ELF-1 (cell line): ENCODE measurements at regions not wholly inside any gene's neighbourhood (a gene's known extent, or its start where the extent isn't known, plus 50 kb on each side); places are given as distances from the start of the nearest gene placed in this dataset.

Experiments used
- DNase-seq: peaks from one replicate; pipeline ENCODE4 v3.0.0-alpha.2; 2016; ENCODE audit warnings: low read depth, low spot score

DNA sequence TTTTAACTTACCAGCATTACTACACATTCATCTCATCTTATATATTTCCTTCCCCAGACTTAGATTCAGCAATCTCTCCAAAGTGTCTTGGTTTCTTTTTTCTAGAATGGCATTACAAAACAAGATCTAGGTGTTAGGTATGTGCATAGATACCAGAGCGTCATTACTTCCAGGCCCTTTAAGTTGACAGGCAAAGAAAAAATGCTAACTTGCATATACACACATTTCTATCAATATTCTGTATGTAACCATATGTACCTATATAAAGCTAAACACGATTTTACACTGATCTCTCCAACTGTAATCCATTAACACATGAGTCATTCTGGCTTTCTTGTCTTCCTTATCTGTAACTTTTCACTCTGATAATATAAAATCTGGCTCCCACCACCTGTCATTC, 503.8 kb upstream of the NRXN1 start:
- no peak for DNase-seq

- DNase-seq: no peak
Observed at GRCh38 chr2:51534166-51534565, 502.2 kb upstream of the NRXN1 start.

DNA sequence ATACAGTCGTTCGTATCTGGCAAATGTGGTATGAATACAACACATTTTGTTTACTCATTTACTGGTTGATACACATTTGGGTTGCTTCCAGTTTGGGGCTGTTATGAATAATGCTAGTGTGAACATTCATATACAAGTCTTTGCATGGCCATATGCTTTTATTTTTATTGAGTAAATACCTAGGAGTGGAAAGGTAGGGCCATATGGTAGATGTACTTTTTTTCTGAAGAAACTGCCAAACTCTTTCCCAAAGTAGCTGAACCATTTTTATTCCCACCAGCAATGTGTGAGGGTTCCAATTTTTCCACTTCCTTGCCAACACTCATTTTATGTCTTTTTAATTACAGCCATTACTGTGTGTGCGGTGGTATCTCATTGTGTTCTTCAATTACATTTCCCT, 496.2 kb upstream of the NRXN1 start:
- DNase-seq: no peak

- DNase-seq: no peak
Observed at GRCh38 chr2:51526766-51527165, 494.8 kb upstream of the NRXN1 start.

GRCh38 chr2:51516667-51517066, 484.7 kb upstream of the NRXN1 start:
- DNase-seq: no peak

DNA sequence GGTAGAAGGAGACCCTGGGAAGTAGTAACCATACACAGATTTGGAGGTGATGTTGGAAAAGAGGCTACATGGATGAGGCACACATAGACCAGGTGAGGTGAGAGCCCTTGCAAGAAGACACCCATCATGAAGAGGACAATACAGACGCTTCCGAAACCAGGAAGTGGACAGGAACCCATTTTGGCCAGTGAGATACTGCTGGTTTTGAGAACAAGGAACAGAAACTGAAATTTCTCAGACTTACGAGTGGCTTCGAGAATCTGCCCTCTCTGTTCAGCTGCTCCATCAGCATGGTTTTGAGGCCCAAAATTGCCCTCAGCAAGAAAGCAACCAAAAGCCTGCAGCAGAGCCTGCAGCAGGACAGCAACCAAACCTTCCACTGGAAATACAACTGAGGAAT, 479.1 kb upstream of the NRXN1 start:
- no peak for DNase-seq

- no peak for DNase-seq
Observed at GRCh38 chr2:51510303-51510702, 478.4 kb upstream of the NRXN1 start.

DNA sequence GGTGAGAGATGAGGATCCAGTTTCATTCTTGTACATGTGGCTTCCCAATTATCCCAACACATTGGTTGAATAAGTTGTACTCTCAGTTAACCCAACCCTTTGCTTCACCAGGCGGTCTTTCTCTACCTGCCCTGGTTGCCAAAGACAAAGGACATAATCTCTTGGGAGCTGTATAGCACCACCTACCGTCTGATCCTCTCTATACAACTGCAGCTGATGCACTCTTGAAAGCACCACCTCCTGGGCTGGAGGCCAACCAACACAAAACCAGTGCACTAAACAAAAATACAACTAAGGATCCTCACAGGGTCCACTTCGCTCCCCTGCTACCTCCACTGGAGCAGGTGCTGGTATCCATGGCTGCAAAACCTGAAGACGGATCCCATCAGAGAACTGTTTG, 473.6 kb upstream of the NRXN1 start:
- DNase-seq: peak; percentile 12

DNA sequence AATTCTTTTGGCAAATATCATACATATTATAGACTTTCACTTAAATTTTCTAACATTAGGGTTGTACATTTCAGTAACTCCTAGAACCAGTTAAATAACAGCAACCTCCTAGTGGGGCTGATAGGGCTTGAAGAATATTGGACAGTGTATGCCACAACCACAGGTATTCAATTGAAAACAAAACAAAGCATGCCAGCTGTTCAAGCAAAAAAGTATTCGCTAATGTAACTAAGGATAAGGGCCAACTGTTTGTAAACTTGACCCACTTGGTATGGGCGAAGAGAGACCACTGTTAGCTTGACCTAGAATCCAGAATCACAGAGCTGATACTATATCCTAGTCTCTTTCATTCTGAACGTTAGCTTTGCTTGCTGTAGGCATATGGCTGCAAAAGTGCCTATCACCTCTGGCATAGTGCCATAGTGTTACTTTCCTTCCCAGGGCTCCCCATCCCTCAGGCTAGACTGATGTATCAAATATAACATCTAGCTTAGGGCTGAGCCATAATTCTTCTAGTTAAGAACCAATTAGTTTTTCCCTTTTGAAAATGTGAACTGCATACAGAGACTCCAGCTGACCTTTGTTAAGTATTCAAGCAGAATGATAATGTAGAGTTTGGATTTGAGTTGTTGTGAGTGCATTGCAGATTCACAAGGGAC, 458.8 kb upstream of the NRXN1 start:
- DNase-seq: no peak

DNA sequence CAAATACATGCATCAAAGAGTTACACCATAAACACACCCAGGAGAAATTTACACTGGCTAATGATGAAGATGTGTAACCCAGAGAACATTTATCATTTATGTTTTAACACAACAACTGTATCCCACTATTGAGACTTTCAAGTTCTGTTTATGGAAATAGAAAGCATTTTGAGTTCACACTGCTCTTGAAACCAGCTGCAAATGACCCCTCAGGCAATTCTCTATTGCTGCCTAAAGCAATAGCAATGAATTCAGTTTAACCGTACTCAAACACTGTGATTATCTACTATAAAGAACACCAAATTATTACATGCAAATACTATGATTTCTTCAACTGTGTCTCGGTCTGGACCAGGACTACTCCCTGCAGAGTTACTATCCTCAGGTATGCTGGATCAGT, 452.7 kb upstream of the NRXN1 start:
- DNase-seq: no peak

GRCh38 chr2:51483720-51484119, 451.8 kb upstream of the NRXN1 start:
- no peak for DNase-seq

- DNase-seq: no peak
Observed at GRCh38 chr2:51472783-51473182, 440.9 kb upstream of the NRXN1 start.

GRCh38 chr2:51472300-51472699, 440.4 kb upstream of the NRXN1 start:
- no peak for DNase-seq

DNA sequence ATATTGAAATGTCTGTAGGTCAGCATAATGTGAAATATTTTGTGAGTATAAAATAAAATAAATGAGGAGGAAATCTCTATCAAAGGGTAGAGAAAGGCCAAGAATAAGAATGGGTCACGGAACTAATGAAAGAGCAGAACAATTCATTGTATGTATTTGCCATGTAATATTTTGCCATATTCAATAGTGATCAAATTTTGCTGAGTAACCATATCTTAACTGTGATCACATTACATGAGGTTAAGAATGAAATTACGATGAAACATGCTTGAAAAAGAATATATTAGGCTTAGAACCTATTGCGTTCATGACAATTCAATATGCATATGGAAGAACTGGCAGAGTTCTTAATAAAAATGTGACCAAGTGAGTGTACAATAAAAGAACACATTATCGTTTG, 437.2 kb upstream of the NRXN1 start:
- no peak for DNase-seq

DNA sequence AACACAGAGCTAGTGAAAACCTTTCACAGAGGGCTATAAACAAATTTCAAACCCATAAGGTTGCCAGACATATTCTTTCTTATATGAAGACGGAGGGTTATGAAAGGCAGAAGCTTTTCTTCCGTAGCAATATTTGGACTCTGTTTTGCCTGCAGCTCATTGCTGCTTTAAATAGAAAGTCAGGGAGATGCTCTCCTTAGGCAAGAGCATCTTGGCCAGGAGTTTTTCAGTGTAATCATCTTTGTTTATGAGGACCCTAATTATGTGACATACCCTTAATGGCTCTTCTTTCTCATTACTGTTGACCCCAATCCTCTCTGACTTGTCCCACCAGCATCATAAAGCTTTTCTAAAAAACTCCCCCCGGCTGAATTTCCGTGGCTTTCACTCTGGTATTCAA, 433.4 kb upstream of the NRXN1 start:
- DNase-seq: no peak

DNA sequence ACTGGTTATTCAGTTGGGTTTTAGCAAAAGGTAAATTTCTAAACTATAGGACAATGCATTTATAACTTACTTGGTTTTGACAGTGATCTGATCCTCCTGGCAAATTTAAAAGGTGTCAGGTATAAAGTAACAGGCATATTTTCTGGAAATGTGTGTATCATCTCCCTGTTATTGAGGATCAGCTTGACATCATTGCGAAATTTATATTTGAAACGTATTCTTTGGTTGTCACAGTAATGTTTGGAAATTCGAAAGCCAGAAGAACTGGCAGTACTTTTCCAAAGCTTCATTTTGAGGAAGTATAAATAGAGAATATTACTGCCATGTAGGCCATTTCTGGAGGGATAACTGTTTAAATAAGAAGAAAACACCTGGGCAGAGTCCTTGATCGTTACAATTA, 422.2 kb upstream of the NRXN1 start:
- no peak for DNase-seq

DNA sequence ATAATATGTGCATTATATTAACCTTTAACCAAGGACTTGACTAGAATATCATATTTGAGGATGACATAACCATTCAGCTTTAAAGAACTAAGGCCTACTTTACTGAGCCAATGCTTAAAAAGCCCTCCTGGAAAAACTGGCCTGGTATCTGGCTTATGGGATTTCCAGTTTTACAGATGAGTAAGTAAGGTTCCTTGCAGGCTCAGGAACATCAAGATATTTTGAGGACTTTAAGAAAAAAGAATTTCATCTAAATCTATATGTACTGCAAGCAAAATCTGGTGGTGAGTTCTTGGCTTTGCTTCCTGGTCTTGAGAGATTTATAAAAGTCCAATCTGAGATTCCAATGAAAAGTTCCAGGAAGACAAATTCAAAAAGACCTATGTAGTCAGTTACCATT, 417.0 kb upstream of the NRXN1 start:
- DNase-seq: no peak

DNA sequence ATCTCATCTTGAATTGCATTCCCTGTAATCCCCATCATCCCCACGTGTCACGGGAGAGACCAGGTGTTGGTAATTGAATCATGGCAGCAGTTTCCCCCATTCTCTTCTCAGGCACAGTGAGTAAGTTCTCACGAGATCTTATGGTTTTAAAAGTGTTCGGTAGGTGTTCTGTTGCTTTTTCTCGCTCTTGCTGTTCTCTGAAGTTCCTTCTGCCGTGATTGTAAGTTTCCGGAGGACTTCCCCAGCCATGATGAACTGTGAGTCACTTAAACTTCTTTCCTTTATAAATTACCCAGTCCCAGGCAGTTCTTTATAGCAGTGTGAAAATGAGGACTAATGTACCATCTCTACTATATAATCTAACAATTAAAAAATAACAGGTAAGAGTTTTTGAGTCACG, 409.9 kb upstream of the NRXN1 start:
- DNase-seq: no peak

GRCh38 chr2:51424418-51424817, 392.5 kb upstream of the NRXN1 start:
- DNase-seq: peak; percentile 14

DNA sequence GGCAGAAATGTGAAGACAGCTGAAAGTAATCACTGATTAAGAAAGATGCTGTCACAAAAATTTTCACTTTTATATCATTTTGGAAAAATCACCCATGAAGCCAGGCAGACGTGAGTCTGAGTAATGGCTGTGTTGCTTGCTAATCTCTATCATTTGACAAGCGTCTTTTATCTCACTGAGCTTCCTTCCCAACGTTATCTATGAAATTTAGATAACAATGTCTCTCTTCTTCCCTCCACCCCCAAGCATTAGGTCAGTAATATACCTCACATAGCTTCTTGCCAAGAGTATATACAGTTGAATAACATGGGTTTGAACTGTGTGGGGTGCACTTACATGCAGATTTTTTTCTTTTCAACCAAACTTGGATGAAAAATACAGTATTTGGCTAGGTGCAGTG, 388.6 kb upstream of the NRXN1 start:
- no peak for DNase-seq

DNA sequence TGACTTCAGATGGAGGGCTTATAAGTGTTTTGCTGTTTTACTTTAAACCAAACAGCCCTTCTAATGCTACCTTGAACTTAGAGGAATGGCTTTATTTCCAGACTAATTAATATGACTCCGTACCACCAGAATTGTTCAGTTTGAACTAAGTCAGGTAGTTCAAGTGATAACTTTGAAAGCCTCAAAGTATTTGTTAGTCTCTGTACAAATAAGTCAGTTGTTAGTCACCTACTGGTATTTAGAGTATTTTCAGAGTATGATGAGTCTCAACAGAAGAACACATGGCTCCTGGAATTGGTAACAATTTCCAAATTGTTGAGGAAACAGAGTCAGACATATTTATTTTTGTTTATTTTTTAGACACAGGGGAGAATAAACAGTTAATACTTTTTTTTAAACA, 381.8 kb upstream of the NRXN1 start:
- DNase-seq: no peak

GRCh38 chr2:51410331-51410730, 378.4 kb upstream of the NRXN1 start:
- no peak for DNase-seq

GRCh38 chr2:51409920-51410319, 378.0 kb upstream of the NRXN1 start:
- no peak for DNase-seq

DNA sequence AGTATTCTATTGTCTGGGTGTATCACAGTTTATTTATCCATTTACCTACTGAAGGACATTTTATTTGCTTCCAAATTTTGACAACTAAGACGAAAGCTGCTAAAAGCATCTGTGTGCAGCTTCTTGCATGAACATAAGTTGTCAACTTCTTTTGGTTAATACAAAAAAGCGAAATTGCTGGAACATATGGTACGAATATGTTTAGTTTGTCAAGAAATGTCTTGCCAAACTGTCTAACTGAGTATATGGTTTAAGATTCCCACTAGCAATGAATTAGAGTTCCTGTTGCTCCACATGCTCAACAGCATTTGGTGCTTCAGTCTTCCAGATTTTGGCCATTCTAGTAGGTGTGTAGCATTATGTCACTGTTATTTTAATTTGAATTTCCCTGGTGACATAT, 372.3 kb upstream of the NRXN1 start:
- DNase-seq: no peak
